Fibroblast of skin of right quadriceps (primary cell): ENCODE measurements at regions not wholly inside any gene's neighbourhood (a gene's known extent, or its start where the extent isn't known, plus 50 kb on each side); places are given as distances from the start of the nearest gene placed in this dataset.
A peak's percentile ranks its signal among the peaks of the same experiment; 100 is the strongest.
"Not testable (repeated sequence)": the region's sequence is repeated elsewhere in the genome, so short reads cannot be mapped to it uniquely, and the experiment has no call there.

Source experiments
- DNase-seq: peaks from one replicate; pipeline ENCODE4 v3.0.0-alpha.2; 2013

DNA sequence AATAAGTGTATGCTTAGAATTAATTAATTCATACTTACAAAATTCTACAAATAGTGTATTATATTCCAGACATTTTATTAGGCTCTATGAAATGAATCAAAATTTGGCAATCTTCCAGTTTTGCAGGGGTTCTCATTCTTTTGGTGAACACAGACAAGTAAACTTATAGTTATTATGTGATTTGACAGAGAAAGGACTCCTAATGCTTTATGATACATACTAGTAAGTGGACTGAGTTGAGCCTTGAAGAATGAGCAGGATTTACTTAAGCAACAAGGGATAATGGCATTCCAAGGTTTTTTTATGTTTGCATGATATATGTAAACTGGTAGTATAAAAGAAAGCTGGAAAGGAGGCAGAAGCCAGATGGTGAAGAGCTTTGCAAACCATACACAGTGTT lies 145.7 kb upstream of the FERD3L start:
- peak; percentile 38 for DNase-seq

GRCh38 chr7:19290066-19290465 lies 144.8 kb upstream of the FERD3L start:
- no peak for DNase-seq

DNA sequence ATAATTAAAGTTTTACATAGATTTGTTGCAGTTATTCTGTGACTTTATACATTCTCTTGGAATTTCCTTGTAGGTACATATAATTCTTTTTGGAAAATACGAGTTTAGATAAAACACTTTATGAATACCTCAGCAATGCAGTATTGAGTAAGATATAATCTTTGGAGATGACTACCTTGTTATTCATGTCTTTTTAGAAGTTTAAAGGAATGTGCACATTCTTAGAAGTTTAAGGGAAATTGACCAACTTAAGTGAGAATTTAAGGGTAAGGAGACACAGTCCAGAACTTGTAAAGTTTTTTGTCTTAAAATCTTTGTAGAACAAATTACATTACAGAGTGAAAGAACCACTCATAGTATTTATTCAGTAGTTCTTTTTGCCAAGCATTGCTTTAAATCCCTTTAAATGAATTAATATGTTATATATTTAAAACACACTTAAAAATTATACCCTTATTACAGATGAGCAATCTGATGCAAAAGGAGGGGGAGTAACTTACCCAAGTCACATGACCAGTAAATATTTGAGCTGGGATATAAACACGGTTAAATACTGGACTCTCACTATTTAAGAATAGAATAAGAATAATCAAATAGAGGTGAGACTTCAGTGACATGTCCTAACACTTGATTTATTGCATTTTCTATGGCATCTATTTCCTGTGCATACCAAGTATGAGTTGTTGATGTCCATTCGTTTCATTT lies 139.5 kb upstream of the FERD3L start:
- peak; percentile 66 for DNase-seq

DNA sequence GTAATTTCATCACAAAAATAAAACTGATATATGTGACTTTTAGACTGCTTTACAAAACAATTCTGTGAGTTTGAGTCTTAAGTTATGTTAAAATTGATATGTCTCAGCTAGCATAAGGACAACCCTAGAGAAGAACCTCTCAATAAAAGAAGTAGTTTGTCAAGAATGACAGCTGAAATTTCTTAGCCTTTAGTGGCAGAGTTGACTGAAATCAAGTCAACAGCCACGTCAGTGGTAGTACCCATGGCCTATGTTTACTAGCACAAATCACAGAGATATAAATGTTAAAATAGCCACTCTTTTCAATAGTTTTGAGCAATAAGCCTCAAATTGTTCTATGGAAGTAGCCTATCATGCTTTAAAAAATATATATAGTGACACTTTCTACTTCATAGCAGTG lies 138.9 kb upstream of the FERD3L start:
- no peak for DNase-seq

- DNase-seq: no peak
Measured at GRCh38 chr7:19275000-19275399, 129.8 kb upstream of the FERD3L start.

GRCh38 chr7:19272329-19272728 lies 127.1 kb upstream of the FERD3L start:
- not testable (repeated sequence) for DNase-seq

DNA sequence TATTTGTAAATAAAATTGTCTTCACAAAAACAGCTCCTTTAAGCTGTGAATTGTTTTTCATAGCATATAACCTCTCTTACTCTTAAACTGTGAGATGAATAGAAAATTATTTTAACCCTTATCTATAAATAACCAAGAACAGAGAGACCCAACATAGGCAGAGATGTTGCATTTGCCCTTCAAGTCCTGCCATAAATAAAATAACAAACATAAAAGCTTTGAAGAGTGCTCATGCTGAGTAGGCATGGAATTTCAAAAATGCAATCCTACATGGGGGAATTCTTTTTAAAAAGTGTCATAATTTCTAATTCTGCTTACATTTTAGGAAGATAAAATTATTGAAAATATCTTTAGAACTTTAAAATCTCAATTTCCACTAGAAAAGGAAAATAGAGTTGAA lies 124.1 kb upstream of the FERD3L start:
- DNase-seq: no peak

- no peak for DNase-seq
Measured at GRCh38 chr7:19268737-19269136, 123.5 kb upstream of the FERD3L start.

DNA sequence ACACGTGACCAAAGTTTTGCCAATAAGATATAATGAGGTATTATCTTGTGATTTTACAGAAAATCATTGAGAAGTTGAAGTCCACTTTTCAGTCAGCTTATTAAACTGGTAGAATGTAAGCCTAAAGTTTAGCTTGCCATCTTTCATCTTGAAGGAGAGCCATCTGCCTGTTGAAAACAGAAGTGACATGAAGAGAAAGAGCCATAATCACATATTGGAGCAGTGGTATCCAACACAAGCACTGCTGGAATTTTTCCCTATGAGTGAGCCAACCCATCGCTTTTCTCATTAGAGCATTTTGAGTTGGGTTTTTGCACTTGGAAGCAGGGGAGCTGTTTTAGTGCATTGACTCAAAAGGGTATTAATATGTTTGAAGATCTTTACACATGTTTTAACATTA lies 117.6 kb upstream of the FERD3L start:
- DNase-seq: no peak

DNA sequence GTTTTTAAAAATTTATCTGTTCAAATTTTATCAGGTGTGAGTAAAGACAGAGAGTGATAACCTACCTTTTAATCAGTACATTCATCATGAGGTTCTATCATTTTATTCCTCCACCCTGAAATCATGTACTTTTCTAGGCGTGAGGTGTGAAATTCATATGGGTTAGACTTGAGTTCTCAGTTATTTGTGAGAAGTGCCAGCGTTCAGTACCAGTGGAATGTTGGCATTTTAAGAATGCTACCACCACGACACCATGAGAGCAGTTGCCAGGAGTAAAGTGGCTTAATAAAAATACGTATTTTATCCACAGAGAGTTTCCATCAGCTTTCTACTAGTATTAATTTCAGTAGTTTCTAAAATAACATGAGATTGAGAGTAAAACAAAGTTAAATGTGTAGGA lies 104.1 kb upstream of the FERD3L start:
- peak; percentile 14 for DNase-seq

DNA sequence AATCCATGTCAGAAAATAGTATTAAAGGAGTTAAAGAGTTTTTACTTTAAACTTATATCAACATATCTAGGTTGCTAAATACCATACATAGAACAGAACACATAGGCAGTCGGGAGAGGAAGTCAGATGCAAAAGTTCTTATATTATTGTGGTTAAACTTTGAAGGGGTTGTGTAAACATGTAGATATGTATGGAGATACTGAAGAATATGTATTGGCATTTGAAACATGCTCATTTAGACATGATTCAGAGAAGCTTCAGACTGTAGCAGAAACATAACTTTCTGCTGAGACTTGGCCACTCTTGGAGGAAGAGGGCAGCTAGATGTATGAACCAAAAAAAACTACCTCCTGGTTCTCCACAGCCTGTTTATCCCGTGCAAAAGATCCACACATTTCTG lies 103.5 kb upstream of the FERD3L start:
- peak; percentile 75 for DNase-seq

- no peak for DNase-seq
Measured at GRCh38 chr7:19248115-19248514, 102.9 kb upstream of the FERD3L start.

- DNase-seq: no peak
Measured at GRCh38 chr7:19247017-19247416, 101.8 kb upstream of the FERD3L start.

GRCh38 chr7:19242246-19242645 lies 97.0 kb upstream of the FERD3L start:
- DNase-seq: no peak

- DNase-seq: no peak
Measured at GRCh38 chr7:19239951-19240350, 94.7 kb upstream of the FERD3L start.

DNA sequence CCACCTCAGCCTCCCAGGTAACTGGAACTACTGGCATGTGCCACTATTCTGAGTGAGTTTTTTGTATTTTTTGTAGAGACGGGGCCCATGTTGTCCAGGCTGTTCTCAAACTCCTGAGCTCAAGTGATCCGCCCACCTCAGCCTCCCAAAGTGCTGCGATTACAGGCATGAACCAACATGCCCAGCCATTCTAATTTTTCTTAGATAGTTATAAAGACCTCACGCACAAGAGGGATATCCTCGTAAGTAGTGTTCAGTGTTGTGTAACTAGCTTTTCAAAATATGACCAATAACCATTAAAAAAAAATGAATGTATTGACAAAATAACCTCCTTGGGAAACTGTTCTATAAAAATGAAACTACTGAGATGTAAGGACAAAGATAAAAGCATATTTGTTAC lies 90.5 kb upstream of the FERD3L start:
- no peak for DNase-seq

DNA sequence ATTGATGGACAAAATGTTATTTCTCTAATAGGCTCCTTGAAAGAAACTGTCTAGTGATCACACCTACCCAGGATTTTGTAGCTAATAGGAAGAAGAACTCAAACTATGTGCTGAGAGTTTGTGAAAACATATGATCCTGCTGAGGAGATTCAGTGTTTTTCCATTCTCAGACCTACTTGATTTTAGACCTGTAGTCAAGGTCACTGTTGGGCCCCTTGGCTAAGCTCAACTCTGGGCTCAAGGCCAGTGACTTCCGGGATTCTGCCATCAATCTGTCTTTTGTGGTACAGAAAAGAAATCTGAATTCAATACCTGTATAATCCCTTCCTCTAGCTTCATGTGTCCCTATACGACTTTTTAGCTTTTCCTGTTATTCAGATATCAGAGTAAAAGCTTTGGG lies 79.7 kb upstream of the FERD3L start:
- DNase-seq: no peak

DNA sequence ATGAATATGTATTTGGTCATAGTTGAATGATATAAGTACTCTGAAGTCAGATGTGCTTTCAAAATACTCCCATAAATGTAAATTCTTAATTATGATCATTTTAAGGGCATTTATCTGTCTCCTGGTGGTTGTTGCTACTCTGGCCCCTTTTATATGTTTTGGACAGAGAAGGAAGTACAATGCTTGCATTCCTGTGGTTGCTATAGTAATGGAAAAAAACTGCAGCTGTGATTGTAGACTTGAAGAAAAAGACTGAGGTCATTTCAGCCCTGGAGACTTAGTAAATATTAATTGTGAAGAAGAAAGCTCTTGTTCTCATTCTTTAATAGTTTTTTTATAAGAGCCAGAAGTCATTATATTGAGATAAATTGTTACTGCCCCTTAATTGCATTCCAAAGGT lies 70.2 kb upstream of the FERD3L start:
- peak; percentile 75 for DNase-seq

- DNase-seq: no peak
Measured at GRCh38 chr7:19213746-19214145, 68.5 kb upstream of the FERD3L start.

GRCh38 chr7:19210893-19211413 lies 65.7 kb upstream of the FERD3L start:
- DNase-seq: no peak

- DNase-seq: no peak
Measured at GRCh38 chr7:19209166-19209696, 64.0 kb upstream of the FERD3L start.

GRCh38 chr7:19206721-19207120 lies 61.5 kb upstream of the FERD3L start:
- no peak for DNase-seq

- no peak for DNase-seq
Measured at GRCh38 chr7:19203686-19204085, 58.5 kb upstream of the FERD3L start.

DNA sequence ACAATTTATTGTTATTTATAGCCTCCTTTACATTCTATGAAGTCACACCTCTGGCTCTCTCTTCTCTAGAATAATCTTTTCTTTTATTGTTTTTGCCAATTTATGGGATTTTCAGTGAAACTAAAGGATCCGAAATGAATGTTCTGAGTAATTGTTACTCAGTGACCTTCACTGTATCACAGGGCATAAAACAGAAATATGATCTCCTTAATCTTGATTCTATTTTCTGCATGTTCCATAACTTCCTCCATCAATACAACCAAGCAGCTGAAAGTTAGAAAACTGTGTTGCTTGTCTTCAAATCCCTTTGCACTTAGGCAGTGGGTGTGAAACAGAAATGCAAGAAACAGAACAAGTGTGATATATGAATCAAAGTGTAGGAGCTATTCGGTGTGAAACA lies 57.4 kb upstream of the FERD3L start:
- no peak for DNase-seq
